Activated CD4-positive, alpha-beta memory T cell treated with anti-CD3 and anti-CD28 coated beads for 36 hours (primary cell): ENCODE measurements at regions not wholly inside any gene's neighbourhood (a gene's known extent, or its start where the extent isn't known, plus 50 kb on each side); places are given as distances from the start of the nearest gene placed in this dataset.

Source experiments
- CTCF ChIA-PET: fragments of 350-600 bp; sonication (Branson Sonifier 250); formaldehyde crosslinking; loops from one replicate; lab custom pipeline; 2021; ENCODE audit warnings: antibody characterized with exemption, inconsistent platforms; lab: Charles Lee
- POLR2A ChIA-PET: fragments of 350-600 bp; sonication (Branson Sonifier 250); formaldehyde crosslinking; loops from one replicate; lab custom pipeline; 2021; ENCODE audit warnings: antibody characterized with exemption; lab: Charles Lee
- DNase-seq: peaks from one replicate; pipeline ENCODE4 v3.0.0-alpha.2; 2020
- H3K27ac Mint-ChIP-seq: one replicate; pipeline ENCODE4 v1.8.0; 2021; ENCODE audit warnings: mixed read lengths
- H3K27me3 Mint-ChIP-seq: one replicate; pipeline ENCODE4 v1.8.0; 2021; ENCODE audit warnings: mixed read lengths
- H3K36me3 Mint-ChIP-seq: one replicate; pipeline ENCODE4 v1.8.0; 2021; ENCODE audit warnings: mixed read lengths
- H3K4me1 Mint-ChIP-seq: one replicate; pipeline ENCODE4 v1.8.0; 2021; ENCODE audit warnings: low read depth, mixed read lengths
- H3K4me3 Mint-ChIP-seq: one replicate; pipeline ENCODE4 v1.8.0; 2021; ENCODE audit warnings: mild to moderate bottlenecking, mixed read lengths
- H3K9me3 Mint-ChIP-seq: one replicate; pipeline ENCODE4 v1.8.0; 2021; ENCODE audit warnings: mixed read lengths
- intact Hi-C: fragments of 100-400 bp; cut with micrococcal nuclease; formaldehyde crosslinking; loops from one replicate; pipeline ENCODE4 v1.15.1; 2023

DNA sequence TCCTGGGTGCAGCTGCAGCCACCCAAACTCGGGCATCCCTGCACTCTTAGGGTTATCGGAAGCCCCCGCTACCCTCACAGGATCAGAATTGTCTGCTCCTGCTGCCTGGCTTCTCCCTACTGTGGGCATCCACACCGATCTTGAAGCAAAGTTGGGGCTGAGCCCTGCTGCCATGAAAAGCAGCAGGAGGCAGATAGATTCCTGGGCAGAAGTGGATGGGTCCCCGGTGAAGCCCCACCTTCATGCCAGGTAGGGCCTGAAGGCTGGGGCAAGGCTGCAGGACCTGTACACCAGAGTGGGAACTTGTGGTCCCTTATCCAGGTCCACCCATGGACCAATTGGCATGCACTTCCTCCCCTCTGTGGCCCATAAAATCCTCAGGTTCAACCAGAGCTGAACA, 922.6 kb upstream of the KCND2 start:
- H3K4me1 Mint-ChIP-seq, result no peaks in the 10 kb centered on the region
- ChIA-PET POLR2A (no interaction called here), CTCF (no interaction called here)
- no peak overlapping the region for H3K27ac Mint-ChIP-seq
- H3K36me3 Mint-ChIP-seq, result no peaks in the 10 kb centered on the region
- intact Hi-C loops, result no loop called here
- H3K9me3 Mint-ChIP-seq, result peaks cover 7% of the 10 kb centered on the region
- DNase-seq, result no peak
- no peak overlapping the region for H3K4me3 Mint-ChIP-seq
- H3K27me3 Mint-ChIP-seq, result no peaks in the 10 kb centered on the region

GRCh38 chr7:119351320-119351719, 921.7 kb upstream of the KCND2 start:
- Mint-ChIP-seq H3K9me3 (peaks cover 9% of the 10 kb centered on the region), H3K36me3 (no peaks in the 10 kb centered on the region), H3K4me3 (no peak overlapping the region), H3K27ac (no peak overlapping the region), H3K27me3 (no peaks in the 10 kb centered on the region), H3K4me1 (no peaks in the 10 kb centered on the region)
- intact Hi-C loops, result no loop called here
- ChIA-PET CTCF (no interaction called here), POLR2A (no interaction called here)
- no peak for DNase-seq

- Mint-ChIP-seq H3K27me3 (no peaks in the 10 kb centered on the region), H3K36me3 (no peaks in the 10 kb centered on the region), H3K27ac (no peak overlapping the region), H3K4me1 (no peaks in the 10 kb centered on the region), H3K9me3 (peaks cover 12% of the 10 kb centered on the region), H3K4me3 (no peak overlapping the region)
- intact Hi-C loops, result no loop called here
- DNase-seq, result no peak
- CTCF ChIA-PET, result no interaction called here
- POLR2A ChIA-PET, result no interaction called here
These were observed 898.5 kb upstream of the KCND2 start for GRCh38 chr7:119374436-119374835.

DNA sequence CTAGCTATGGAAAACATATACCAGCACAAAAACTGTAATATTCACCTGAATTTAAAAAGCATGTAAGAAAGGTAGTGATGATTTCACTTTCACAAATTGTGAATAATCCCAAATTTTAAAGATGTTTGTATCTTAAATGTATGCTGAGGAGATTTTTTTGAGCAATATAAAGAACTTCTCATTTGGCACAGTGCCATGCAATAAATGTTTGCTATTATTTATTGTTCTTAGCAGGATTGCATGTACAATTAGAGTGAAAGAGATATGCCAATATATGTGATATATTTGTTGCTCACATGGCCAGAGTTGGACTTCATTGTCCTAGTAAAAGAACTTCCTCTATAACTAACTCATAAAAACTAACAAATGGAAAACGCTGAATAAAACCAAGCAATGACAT, 895.1 kb upstream of the KCND2 start:
- Mint-ChIP-seq H3K9me3 (no peaks in the 10 kb centered on the region), H3K27ac (no peak overlapping the region), H3K27me3 (no peaks in the 10 kb centered on the region), H3K36me3 (no peaks in the 10 kb centered on the region), H3K4me1 (no peaks in the 10 kb centered on the region), H3K4me3 (no peak overlapping the region)
- intact Hi-C loops, result no loop called here
- no peak for DNase-seq
- ChIA-PET CTCF (no interaction called here), POLR2A (no interaction called here)

DNA sequence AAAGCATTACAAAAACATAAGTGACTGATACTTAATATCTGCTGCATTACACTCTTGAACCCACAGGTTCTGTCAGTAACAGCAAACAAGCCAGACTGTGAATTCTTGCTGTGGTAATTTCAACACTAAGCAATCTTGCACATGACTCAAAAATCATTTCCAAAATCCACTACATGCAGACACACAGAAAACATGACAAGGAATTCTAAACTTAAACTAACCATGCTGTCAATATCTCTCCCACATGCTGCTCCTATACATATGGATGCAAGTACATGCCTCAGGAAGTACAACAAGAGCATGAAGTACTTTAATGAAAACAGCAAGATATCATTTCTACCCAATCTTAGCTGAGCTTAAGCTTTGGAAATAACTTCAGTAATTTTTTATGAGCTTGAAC, 890.2 kb upstream of the KCND2 start:
- no peaks in the 10 kb centered on the region for H3K9me3 Mint-ChIP-seq
- no peaks in the 10 kb centered on the region for H3K27me3 Mint-ChIP-seq
- DNase-seq, result no peak
- no peak overlapping the region for H3K4me3 Mint-ChIP-seq
- POLR2A ChIA-PET, result no interaction called here
- intact Hi-C loops, result no loop called here
- CTCF ChIA-PET, result no interaction called here
- no peaks in the 10 kb centered on the region for H3K36me3 Mint-ChIP-seq
- H3K27ac Mint-ChIP-seq, result no peak overlapping the region
- no peaks in the 10 kb centered on the region for H3K4me1 Mint-ChIP-seq

DNA sequence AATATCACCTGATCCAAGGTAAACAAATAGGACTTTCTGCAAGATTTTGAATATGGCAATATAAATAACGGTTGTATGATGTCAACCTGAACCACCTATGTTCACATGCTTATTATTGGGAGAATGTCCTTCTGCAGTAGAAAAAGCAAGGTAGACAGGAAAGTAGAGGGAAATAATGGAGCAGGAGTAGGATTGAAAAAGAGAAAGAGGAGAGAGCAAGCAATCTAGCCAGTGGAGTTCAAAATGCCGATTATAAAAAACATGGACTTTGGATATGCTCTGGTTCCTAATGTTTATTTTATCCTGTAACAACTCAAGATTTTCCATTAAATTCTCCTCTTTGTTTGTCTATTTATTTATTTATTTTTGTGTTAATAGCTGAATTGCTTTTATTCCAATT, 878.0 kb upstream of the KCND2 start:
- Mint-ChIP-seq H3K36me3 (no peaks in the 10 kb centered on the region), H3K27me3 (no peaks in the 10 kb centered on the region), H3K4me1 (no peaks in the 10 kb centered on the region), H3K9me3 (peaks cover 3% of the 10 kb centered on the region), H3K4me3 (no peak overlapping the region), H3K27ac (no peak overlapping the region)
- no peak for DNase-seq
- ChIA-PET POLR2A (no interaction called here), CTCF (no interaction called here)
- intact Hi-C loops, result no loop called here

- H3K27ac Mint-ChIP-seq, result no peak overlapping the region
- H3K36me3 Mint-ChIP-seq, result no peaks in the 10 kb centered on the region
- H3K4me3 Mint-ChIP-seq, result no peak overlapping the region
- intact Hi-C loops, result no loop called here
- CTCF ChIA-PET, result no interaction called here
- H3K4me1 Mint-ChIP-seq, result no peaks in the 10 kb centered on the region
- DNase-seq, result no peak
- POLR2A ChIA-PET, result no interaction called here
- H3K27me3 Mint-ChIP-seq, result no peaks in the 10 kb centered on the region
- peaks cover 3% of the 10 kb centered on the region for H3K9me3 Mint-ChIP-seq
These were observed 875.8 kb upstream of the KCND2 start for GRCh38 chr7:119397156-119397555.

DNA sequence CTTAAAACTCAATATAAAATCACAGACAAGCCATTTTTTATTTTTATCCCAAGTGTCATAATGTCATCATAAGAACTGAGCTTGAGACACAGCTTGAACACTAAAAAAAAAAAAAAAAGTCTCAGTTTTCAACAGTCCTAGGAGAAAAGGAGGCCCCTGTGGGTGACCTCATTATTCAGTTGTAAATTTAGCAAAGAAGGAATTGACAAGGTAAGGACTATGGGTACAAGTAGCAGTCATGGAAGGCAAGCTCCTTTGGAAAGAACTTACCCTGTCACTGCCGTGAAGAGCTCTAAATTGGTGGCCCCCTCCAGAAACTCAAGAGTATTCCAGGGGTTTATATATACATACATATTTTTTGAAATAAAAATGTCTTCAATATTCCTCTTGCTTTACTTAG, 864.4 kb upstream of the KCND2 start:
- H3K4me3 Mint-ChIP-seq, result no peak overlapping the region
- CTCF ChIA-PET, result no interaction called here

DNA sequence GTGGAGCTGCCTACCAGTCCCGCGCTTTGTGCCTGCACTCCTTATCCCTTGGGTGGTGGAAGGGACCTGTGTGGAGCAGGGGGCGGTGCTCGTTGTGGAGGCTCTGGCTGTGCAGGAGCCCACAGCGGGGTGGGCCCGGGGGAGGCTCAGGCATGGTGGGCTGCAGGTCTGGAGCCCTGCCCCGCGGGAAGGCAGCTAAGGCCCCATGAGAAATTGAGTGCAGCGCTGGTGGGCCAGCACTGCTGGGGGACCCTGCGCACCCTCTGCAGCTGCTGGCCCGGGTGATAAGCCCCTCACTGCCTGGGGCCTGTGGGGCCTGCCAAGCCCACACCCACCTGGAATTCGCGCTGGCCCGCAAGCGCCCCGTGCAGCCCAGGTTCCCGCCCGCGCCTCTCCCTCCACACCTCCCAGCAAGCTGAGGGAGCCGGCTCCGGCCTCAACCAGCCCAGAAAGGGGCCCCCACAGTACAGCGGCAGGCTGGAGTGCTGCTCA, 859.6 kb upstream of the KCND2 start:
- POLR2A ChIA-PET, result no interaction called here
- H3K27me3 Mint-ChIP-seq, result no peaks in the 10 kb centered on the region
- DNase-seq, result no peak
- peaks cover 15% of the 10 kb centered on the region for H3K9me3 Mint-ChIP-seq
- CTCF ChIA-PET, result no interaction called here
- no peaks in the 10 kb centered on the region for H3K4me1 Mint-ChIP-seq
- no peak overlapping the region for H3K4me3 Mint-ChIP-seq
- H3K36me3 Mint-ChIP-seq, result no peaks in the 10 kb centered on the region
- no peak overlapping the region for H3K27ac Mint-ChIP-seq
- intact Hi-C loops, result no loop called here

More for the DNA sequence above, 864.4 kb upstream of the KCND2 start:
- no peak overlapping the region for H3K27ac Mint-ChIP-seq
- H3K4me1 Mint-ChIP-seq, result no peaks in the 10 kb centered on the region
- intact Hi-C loops, result no loop called here
- DNase-seq, result no peak
- no peaks in the 10 kb centered on the region for H3K36me3 Mint-ChIP-seq
- POLR2A ChIA-PET, result no interaction called here
- H3K9me3 Mint-ChIP-seq, result peaks cover 8% of the 10 kb centered on the region
- H3K27me3 Mint-ChIP-seq, result no peaks in the 10 kb centered on the region

DNA sequence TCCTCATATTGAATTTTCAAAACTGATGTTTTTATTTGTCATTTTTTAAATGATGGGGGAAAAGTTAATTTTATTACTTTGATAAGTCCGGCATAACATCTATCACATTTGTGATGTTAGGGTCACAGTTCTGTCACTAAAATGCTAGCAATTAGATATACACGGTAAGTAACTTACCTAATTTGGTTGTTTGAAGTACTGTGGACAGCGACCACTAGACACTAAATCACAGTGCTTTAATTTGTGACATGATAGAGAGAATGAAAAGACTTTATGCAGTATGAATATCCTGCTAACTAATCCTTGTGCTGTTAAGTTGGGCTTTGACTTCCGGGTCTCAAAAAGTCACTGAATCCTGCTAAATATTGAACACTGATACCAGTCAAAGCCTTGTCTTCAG, 857.3 kb upstream of the KCND2 start:
- intact Hi-C loops, result no loop called here
- Mint-ChIP-seq H3K27ac (no peak overlapping the region), H3K4me1 (no peaks in the 10 kb centered on the region), H3K9me3 (peaks cover 15% of the 10 kb centered on the region), H3K36me3 (no peaks in the 10 kb centered on the region), H3K4me3 (no peak overlapping the region), H3K27me3 (no peaks in the 10 kb centered on the region)
- ChIA-PET CTCF (no interaction called here), POLR2A (no interaction called here)
- DNase-seq, result no peak

GRCh38 chr7:119421657-119422056, 851.3 kb upstream of the KCND2 start:
- Mint-ChIP-seq H3K4me1 (no peaks in the 10 kb centered on the region), H3K9me3 (peaks cover 14% of the 10 kb centered on the region), H3K36me3 (no peaks in the 10 kb centered on the region), H3K27ac (no peak overlapping the region), H3K27me3 (no peaks in the 10 kb centered on the region), H3K4me3 (no peak overlapping the region)
- intact Hi-C loops, result no loop called here
- POLR2A ChIA-PET, result no interaction called here
- DNase-seq, result no peak
- CTCF ChIA-PET, result no interaction called here

GRCh38 chr7:119436882-119437281, 836.1 kb upstream of the KCND2 start:
- CTCF ChIA-PET, result no interaction called here
- Mint-ChIP-seq H3K4me1 (no peaks in the 10 kb centered on the region), H3K27me3 (no peaks in the 10 kb centered on the region), H3K4me3 (no peak overlapping the region), H3K27ac (no peak overlapping the region), H3K9me3 (peaks cover 23% of the 10 kb centered on the region), H3K36me3 (no peaks in the 10 kb centered on the region)
- intact Hi-C loops, result no loop called here
- POLR2A ChIA-PET, result no interaction called here
- no peak for DNase-seq

GRCh38 chr7:119438315-119438714, 834.7 kb upstream of the KCND2 start:
- ChIA-PET POLR2A (no interaction called here), CTCF (no interaction called here)
- Mint-ChIP-seq H3K9me3 (peaks cover 23% of the 10 kb centered on the region), H3K4me3 (no peak overlapping the region), H3K36me3 (no peaks in the 10 kb centered on the region), H3K27me3 (no peaks in the 10 kb centered on the region), H3K4me1 (no peaks in the 10 kb centered on the region), H3K27ac (no peak overlapping the region)
- intact Hi-C loops, result no loop called here
- no peak for DNase-seq

DNA sequence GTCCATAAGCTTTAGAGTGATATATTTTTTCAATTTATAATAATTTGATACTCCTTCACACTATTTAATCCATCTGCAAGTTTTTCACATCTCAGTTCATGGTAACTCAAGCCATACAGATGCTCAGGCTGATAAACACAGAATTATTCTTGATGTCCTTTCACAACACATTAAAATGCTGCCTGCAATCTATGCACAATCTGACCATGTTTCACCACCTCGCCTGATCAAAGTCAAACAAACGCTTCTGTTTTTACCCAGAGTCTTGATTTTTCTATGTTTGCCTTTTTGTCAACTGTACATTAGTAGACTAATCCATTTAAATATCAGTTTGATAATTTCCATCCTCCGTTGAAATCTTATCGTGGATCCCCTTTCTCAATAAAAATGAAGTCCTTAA, 833.8 kb upstream of the KCND2 start:
- Mint-ChIP-seq H3K9me3 (peaks cover 22% of the 10 kb centered on the region), H3K27me3 (no peaks in the 10 kb centered on the region), H3K36me3 (no peaks in the 10 kb centered on the region), H3K4me1 (no peaks in the 10 kb centered on the region), H3K27ac (no peak overlapping the region), H3K4me3 (no peak overlapping the region)
- ChIA-PET POLR2A (no interaction called here), CTCF (no interaction called here)
- no peak for DNase-seq
- intact Hi-C loops, result no loop called here
